GM12874 (cell line): ENCODE measurements at regions not wholly inside any gene's neighbourhood (a gene's known extent, or its start where the extent isn't known, plus 50 kb on each side); places are given as distances from the start of the nearest gene placed in this dataset.

Experiments used
- CTCF ChIP-seq: IDR thresholded peaks from 2 replicates; pipeline ENCODE4 v1.5.1; 2011; ENCODE audit warnings: low read depth, mild to moderate bottlenecking, control low read depth, low read length, moderate library complexity; ENCODE audit not compliant: insufficient read depth

- no peak for TF ChIP-seq CTCF
Measured at GRCh38 chr21:23008601-23009202, 2010.5 kb downstream of the NCAM2 start.

GRCh38 chr21:23009360-23009759 lies 2011.2 kb downstream of the NCAM2 start:
- no peak for TF ChIP-seq CTCF

- TF ChIP-seq CTCF: no peak
Measured at GRCh38 chr21:23014021-23014420, 2015.8 kb downstream of the NCAM2 start.

GRCh38 chr21:23016617-23017016 lies 2018.4 kb downstream of the NCAM2 start:
- no peak for TF ChIP-seq CTCF

- TF ChIP-seq CTCF: no peak
Measured at GRCh38 chr21:23017989-23018388, 2019.8 kb downstream of the NCAM2 start.

GRCh38 chr21:23020969-23021368 lies 2022.8 kb downstream of the NCAM2 start:
- TF ChIP-seq CTCF: no peak

- no peak for TF ChIP-seq CTCF
Measured at GRCh38 chr21:23021481-23021880, 2023.3 kb downstream of the NCAM2 start.
